ENCODE measurements at regions not wholly inside any gene's neighbourhood (a gene's known extent, or its start where the extent isn't known, plus 50 kb on each side); places are given as distances from the start of the nearest gene placed in this dataset.

GRCh38 chr4:189514209-189514608, 426.5 kb upstream of the FRG1 start:
- Histone ChIP-seq H3K9me3 (ENCODE audit: low read length) (no peaks in the 10 kb centered on the region), H3K4me2 (ENCODE audit: low read length) (no peak overlapping the region), H4K20me1 (ENCODE audit: low read length) (no peaks in the 10 kb centered on the region), H3K9me2 (replicated peaks; ENCODE audit: low read length) (no peaks in the 10 kb centered on the region), H3K9ac (ENCODE audit: low read length) (no peak overlapping the region), H3K4me3 (ENCODE audit: low read length) (no peak overlapping the region), H3K79me2 (ENCODE audit: low read length) (no peaks in the 10 kb centered on the region), H3K27ac (ENCODE audit: low read length) (no peak overlapping the region), H3K36me3 (ENCODE audit: low read depth, low read length) (no peaks in the 10 kb centered on the region), H3K27me3 (ENCODE audit: low read length) (no peaks in the 10 kb centered on the region), H2AFZ (ENCODE audit: low read length) (no peak overlapping the region), H3K4me1 (ENCODE audit: insufficient read depth, low read length) (no peaks in the 10 kb centered on the region), H3F3A (ENCODE audit: low read length, unreplicated experiment) (no peaks in the 10 kb centered on the region)
- POLR2A ChIA-PET (ENCODE audit: unreplicated experiment) = no interaction called here
- CTCF ChIA-PET = no interaction called here
- BruUV-seq (replicated peaks) = no TSS peak
- ATAC-seq = no peak
- no peak for TF ChIP-seq EZH2phosphoT487 (IDR thresholded peaks at IDR 0.05; ENCODE audit: borderline replicate concordance, low read length)
- intact Hi-C loops (cut with micrococcal nuclease) = no loop called here
- DNase-seq = no peak

- H3K27ac ChIP-seq (ENCODE audit: low read length) = no peak overlapping the region
- no peaks in the 10 kb centered on the region for H3K27me3 ChIP-seq (ENCODE audit: low read length)
- no peaks in the 10 kb centered on the region for H3K4me1 ChIP-seq (ENCODE audit: insufficient read depth, low read length)
- no peaks in the 10 kb centered on the region for H3K9me2 ChIP-seq (replicated peaks; ENCODE audit: low read length)
- ChIA-PET CTCF (no interaction called here), POLR2A (ENCODE audit: unreplicated experiment) (no interaction called here)
- no peaks in the 10 kb centered on the region for H4K20me1 ChIP-seq (ENCODE audit: low read length)
- BruUV-seq (replicated peaks) = no TSS peak
- H3F3A ChIP-seq (ENCODE audit: low read length, unreplicated experiment) = no peaks in the 10 kb centered on the region
- H3K36me3 ChIP-seq (ENCODE audit: low read depth, low read length) = no peaks in the 10 kb centered on the region
- no peaks in the 10 kb centered on the region for H3K9me3 ChIP-seq (ENCODE audit: low read length)
- H2AFZ ChIP-seq (ENCODE audit: low read length) = no peak overlapping the region
- no peak for TF ChIP-seq EZH2 (IDR thresholded peaks at IDR 0.05; ENCODE audit: low read length, unreplicated experiment)
- TF ChIP-seq CTCF (conservative IDR thresholded peaks at IDR 0.05; ENCODE audit: low read depth, low read length) = no peak
- TF ChIP-seq EZH2phosphoT487 (IDR thresholded peaks at IDR 0.05; ENCODE audit: borderline replicate concordance, low read length) = no peak
- no peak overlapping the region for H3K4me2 ChIP-seq (ENCODE audit: low read length)
- ATAC-seq = no peak
- no peak overlapping the region for H3K9ac ChIP-seq (ENCODE audit: low read length)
- no peak for DNase-seq
- intact Hi-C loops (cut with micrococcal nuclease) = no loop called here
- no peak overlapping the region for H3K4me3 ChIP-seq (ENCODE audit: low read length)
- no peaks in the 10 kb centered on the region for H3K79me2 ChIP-seq (ENCODE audit: low read length)
Observed at GRCh38 chr4:189516902-189517301, 423.8 kb upstream of the FRG1 start.

- Histone ChIP-seq H3K27ac (ENCODE audit: low read length) (no peak overlapping the region), H3K36me3 (ENCODE audit: low read depth, low read length) (no peaks in the 10 kb centered on the region), H3F3A (ENCODE audit: low read length, unreplicated experiment) (no peaks in the 10 kb centered on the region), H3K79me2 (ENCODE audit: low read length) (no peaks in the 10 kb centered on the region), H3K4me2 (ENCODE audit: low read length) (no peak overlapping the region), H3K9me2 (replicated peaks; ENCODE audit: low read length) (no peaks in the 10 kb centered on the region), H2AFZ (ENCODE audit: low read length) (no peak overlapping the region), H3K9ac (ENCODE audit: low read length) (no peak overlapping the region), H4K20me1 (ENCODE audit: low read length) (no peaks in the 10 kb centered on the region), H3K4me3 (ENCODE audit: low read length) (no peak overlapping the region), H3K9me3 (ENCODE audit: low read length) (no peaks in the 10 kb centered on the region), H3K4me1 (ENCODE audit: insufficient read depth, low read length) (no peaks in the 10 kb centered on the region), H3K27me3 (ENCODE audit: low read length) (no peaks in the 10 kb centered on the region)
- ChIA-PET POLR2A (ENCODE audit: unreplicated experiment) (no interaction called here), CTCF (no interaction called here)
- ATAC-seq (no peak), DNase-seq (no peak)
- BruUV-seq (replicated peaks) = no TSS peak
- TF ChIP-seq CTCF (conservative IDR thresholded peaks at IDR 0.05; ENCODE audit: low read depth, low read length) (no peak), EZH2phosphoT487 (IDR thresholded peaks at IDR 0.05; ENCODE audit: borderline replicate concordance, low read length) (no peak), EZH2 (IDR thresholded peaks at IDR 0.05; ENCODE audit: low read length, unreplicated experiment) (no peak)
- intact Hi-C loops (cut with micrococcal nuclease) = no loop called here
Observed at GRCh38 chr4:189519186-189519585, 421.5 kb upstream of the FRG1 start.

Data from PC-3 (cell line).